HFFc6 (cell line): ENCODE measurements at regions not wholly inside any gene's neighbourhood (a gene's known extent, or its start where the extent isn't known, plus 50 kb on each side); places are given as distances from the start of the nearest gene placed in this dataset.

Source experiments
- DNase-seq: peaks from one replicate; pipeline ENCODE4 v3.0.0-alpha.2; 2018
- H3K27ac Mint-ChIP-seq: 2 replicates; pipeline ENCODE4 v1.8.0; 2020; ENCODE audit warnings: mild to moderate bottlenecking, mixed read lengths
- H3K27me3 Mint-ChIP-seq: 2 replicates; pipeline ENCODE4 v1.8.0; 2021; ENCODE audit warnings: mild to moderate bottlenecking, moderate library complexity, mixed read lengths; ENCODE audit not compliant: insufficient read depth
- H3K36me3 Mint-ChIP-seq: 2 replicates; pipeline ENCODE4 v1.8.0; 2021; ENCODE audit warnings: low read depth, mixed read lengths
- H3K4me1 Mint-ChIP-seq: 2 replicates; pipeline ENCODE4 v1.8.0; 2020; ENCODE audit warnings: low read depth, mixed read lengths
- H3K4me3 Mint-ChIP-seq: 2 replicates; pipeline ENCODE4 v1.8.0; 2020; ENCODE audit warnings: mild to moderate bottlenecking, moderate library complexity, mixed read lengths
- H3K9me3 Mint-ChIP-seq: 2 replicates; pipeline ENCODE4 v1.8.0; 2020; ENCODE audit warnings: mild to moderate bottlenecking, mixed read lengths
- TF ChIP-seq, protein P1 (sequence below): fragments of 200-600 bp; sonication (generic); IDR thresholded peaks from 2 replicates; pipeline ENCODE4 v1.5.0; 2021; ENCODE audit warnings: antibody characterized with exemption, mild to moderate bottlenecking

DNA sequence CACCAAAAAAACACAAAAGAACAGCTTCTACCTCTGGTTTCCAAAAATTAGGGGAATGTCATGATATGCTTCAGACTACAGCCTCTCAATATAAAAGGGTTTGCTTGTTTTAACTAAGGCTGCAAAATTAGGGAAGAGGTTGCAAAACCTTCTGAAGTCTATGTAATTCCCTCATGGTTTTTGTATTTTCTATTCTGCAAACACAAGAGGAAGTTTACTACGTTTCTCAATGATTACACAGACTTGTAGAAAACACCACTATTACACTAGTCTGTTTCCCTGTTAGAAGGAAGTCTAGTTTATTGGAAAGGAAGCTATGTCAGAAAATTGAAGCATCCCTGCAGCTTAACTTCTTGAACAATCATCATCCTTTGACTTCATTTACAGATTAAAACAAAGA, 229.7 kb upstream of the FMN2 start:
- H3K4me1 Mint-ChIP-seq: peaks cover 6% of the 10 kb centered on the region; the same call in 1 of the 2 replicates
- TF ChIP-seq, protein P1, sequence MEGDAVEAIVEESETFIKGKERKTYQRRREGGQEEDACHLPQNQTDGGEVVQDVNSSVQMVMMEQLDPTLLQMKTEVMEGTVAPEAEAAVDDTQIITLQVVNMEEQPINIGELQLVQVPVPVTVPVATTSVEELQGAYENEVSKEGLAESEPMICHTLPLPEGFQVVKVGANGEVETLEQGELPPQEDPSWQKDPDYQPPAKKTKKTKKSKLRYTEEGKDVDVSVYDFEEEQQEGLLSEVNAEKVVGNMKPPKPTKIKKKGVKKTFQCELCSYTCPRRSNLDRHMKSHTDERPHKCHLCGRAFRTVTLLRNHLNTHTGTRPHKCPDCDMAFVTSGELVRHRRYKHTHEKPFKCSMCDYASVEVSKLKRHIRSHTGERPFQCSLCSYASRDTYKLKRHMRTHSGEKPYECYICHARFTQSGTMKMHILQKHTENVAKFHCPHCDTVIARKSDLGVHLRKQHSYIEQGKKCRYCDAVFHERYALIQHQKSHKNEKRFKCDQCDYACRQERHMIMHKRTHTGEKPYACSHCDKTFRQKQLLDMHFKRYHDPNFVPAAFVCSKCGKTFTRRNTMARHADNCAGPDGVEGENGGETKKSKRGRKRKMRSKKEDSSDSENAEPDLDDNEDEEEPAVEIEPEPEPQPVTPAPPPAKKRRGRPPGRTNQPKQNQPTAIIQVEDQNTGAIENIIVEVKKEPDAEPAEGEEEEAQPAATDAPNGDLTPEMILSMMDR: no peak
- H3K9me3 Mint-ChIP-seq: peaks cover 10% of the 10 kb centered on the region; the same call in 1 of the 2 replicates
- H3K27me3 Mint-ChIP-seq: no peaks in the 10 kb centered on the region; the same call in none of the 2 replicates
- no peak overlapping the region for H3K4me3 Mint-ChIP-seq
- no peak overlapping the region for H3K27ac Mint-ChIP-seq
- DNase-seq: no peak
- H3K36me3 Mint-ChIP-seq: no peaks in the 10 kb centered on the region

DNA sequence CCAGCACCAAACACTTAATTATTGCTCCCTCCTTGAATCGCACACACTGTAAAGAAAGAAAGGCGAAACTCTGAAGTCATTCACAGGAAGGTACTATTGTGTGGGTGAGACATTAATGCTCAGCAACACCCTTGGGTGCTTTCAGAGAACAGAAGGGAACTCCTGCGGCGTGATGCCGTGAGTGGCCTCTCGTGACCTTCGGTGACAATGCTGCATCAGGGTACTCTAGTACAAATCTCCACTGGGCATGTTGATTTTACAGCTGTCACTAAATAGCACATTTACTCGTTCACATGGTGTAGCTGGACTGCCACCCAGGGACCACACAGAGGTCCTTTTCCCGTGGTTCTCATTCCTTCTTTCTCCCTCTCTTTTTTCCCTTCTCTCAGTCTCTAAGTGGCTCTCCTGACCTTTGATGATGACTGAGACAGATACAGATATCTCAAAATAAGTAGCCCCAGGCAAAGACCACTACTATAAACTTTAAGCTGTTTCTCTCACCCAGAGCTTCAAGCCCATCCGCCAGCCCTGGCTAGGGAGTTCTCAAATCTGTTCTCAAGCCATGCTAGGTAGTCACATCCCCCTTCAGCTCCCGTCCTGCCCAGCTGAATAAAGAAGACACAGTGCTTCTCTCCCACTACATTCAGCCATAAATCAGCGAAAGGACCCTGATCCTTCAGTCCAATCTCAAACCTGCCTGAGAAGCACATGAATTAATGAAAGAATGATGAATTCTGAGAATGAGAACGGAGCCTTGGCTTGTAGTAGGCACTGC, 223.4 kb upstream of the FMN2 start:
- peaks cover 10% of the 10 kb centered on the region; the same call in 1 of the 2 replicates for H3K9me3 Mint-ChIP-seq
- peaks cover 4% of the 10 kb centered on the region for H3K27me3 Mint-ChIP-seq
- TF ChIP-seq, protein P1: no peak
- no peaks in the 10 kb centered on the region for H3K4me1 Mint-ChIP-seq
- H3K27ac Mint-ChIP-seq: no peak overlapping the region
- no peaks in the 10 kb centered on the region for H3K36me3 Mint-ChIP-seq
- H3K4me3 Mint-ChIP-seq: no peak overlapping the region; the same call in 1 of the 2 replicates
- no peak for DNase-seq

DNA sequence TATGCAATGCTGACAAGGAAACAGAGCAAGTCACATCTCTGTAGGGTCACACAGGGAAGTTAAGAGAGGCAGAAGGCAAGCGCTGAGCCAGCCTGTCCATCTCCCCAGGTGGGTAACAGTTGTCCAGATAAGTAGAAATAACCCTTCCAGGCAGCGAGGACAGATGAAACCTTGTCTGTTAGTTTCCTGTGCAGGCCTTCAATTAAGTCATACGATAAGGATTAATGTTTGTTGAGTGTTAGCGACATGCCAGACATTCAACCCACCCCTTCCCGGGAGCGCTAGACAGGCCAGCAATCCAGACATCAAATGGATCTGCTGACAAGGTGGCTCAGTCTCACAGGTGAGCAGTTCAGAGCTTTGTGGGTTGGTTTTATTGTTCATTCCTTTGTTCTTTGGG, 221.5 kb upstream of the FMN2 start:
- no peaks in the 10 kb centered on the region for H3K4me1 Mint-ChIP-seq
- peaks cover 4% of the 10 kb centered on the region for H3K27me3 Mint-ChIP-seq
- no peaks in the 10 kb centered on the region for H3K36me3 Mint-ChIP-seq
- TF ChIP-seq, protein P1: no peak
- no peak overlapping the region for H3K4me3 Mint-ChIP-seq
- peaks cover 5% of the 10 kb centered on the region; the same call in 1 of the 2 replicates for H3K9me3 Mint-ChIP-seq
- DNase-seq: no peak
- H3K27ac Mint-ChIP-seq: no peak overlapping the region

DNA sequence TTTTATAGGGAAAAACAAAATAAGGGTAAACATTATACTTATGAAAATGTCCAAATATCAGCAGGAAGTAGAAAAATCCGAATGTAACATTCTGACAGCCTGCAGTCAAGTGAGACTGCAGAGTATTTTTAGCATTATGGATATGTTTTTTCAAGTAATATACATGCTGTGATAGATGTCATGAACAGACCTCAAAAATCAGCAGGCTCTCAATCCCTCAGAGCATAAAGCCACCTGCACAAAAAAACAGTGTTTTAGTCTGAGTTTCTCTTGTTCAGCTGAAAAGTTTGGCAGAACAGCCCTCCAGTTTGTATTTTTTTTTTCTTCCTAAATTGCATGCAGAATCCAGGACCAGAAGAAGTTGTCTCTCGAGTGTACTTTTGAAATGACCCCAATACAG, 219.1 kb upstream of the FMN2 start:
- TF ChIP-seq, protein P1: no peak
- Mint-ChIP-seq H3K27me3 (peaks cover 4% of the 10 kb centered on the region), H3K4me3 (no peak overlapping the region), H3K9me3 (no peaks in the 10 kb centered on the region), H3K27ac (no peak overlapping the region), H3K4me1 (no peaks in the 10 kb centered on the region), H3K36me3 (no peaks in the 10 kb centered on the region)
- no peak for DNase-seq

DNA sequence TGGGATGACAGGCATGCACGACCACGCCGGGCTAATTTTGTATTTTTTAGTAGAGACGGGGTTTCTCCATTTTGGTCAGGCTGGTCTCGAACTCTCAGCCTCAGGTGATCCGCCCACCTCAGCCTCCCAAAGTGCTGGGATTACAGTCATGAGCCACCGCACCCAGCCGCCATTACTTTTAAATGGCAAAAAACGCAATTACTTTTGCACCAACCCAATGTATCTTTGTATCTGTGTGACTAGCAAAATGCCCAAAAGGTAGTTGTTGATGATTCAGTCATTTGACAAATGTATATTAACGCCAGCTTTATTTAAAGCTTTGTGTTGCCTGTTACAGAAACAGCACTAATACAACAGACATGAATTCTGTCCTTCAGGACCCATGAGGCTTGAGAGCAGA, 216.9 kb upstream of the FMN2 start:
- Mint-ChIP-seq H3K27me3 (no peaks in the 10 kb centered on the region; the same call in none of the 2 replicates), H3K36me3 (no peaks in the 10 kb centered on the region), H3K4me1 (no peaks in the 10 kb centered on the region), H3K27ac (no peak overlapping the region), H3K9me3 (no peaks in the 10 kb centered on the region), H3K4me3 (no peak overlapping the region)
- TF ChIP-seq, protein P1: no peak
- DNase-seq: no peak
